ENCODE measurements at regions not wholly inside any gene's neighbourhood (a gene's known extent, or its start where the extent isn't known, plus 50 kb on each side); places are given as distances from the start of the nearest gene placed in this dataset.

- peak; percentile 68; the same call in 1 of the 2 replicates for TF ChIP-seq ARID4A (CRISPR knock-in tag; IDR thresholded peaks at IDR 0.05; ENCODE audit: borderline replicate concordance)
- peak; percentile 58; the same call in 1 of the 2 replicates for TF ChIP-seq SMAD1 (CRISPR knock-in tag; IDR thresholded peaks at IDR 0.05; ENCODE audit: borderline replicate concordance, low read depth)
- no peak for TF ChIP-seq ZNF75D (CRISPR knock-in tag; IDR thresholded peaks at IDR 0.05; ENCODE audit: borderline replicate concordance)
- TF ChIP-seq ZFP41 (CRISPR knock-in tag; IDR thresholded peaks at IDR 0.05; ENCODE audit: borderline replicate concordance), result 0 out of 2 replicates have a peak, but pooled peaks have one; percentile 64
- TF ChIP-seq ZNF501 (CRISPR knock-in tag; IDR thresholded peaks at IDR 0.05), result peak; percentile 95
- 0 out of 2 replicates have a peak, but pooled peaks have one; percentile 60 for TF ChIP-seq ZNF580 (CRISPR knock-in tag; IDR thresholded peaks at IDR 0.05; ENCODE audit: borderline replicate concordance, low read depth)
- TF ChIP-seq ATF7 (IDR thresholded peaks at IDR 0.05), result 0 out of 2 replicates have a peak, but pooled peaks have one; percentile 26
- TF ChIP-seq ATF7 (CRISPR knock-in tag; IDR thresholded peaks at IDR 0.05), result no peak
- TF ChIP-seq AKAP8 (CRISPR knock-in tag; IDR thresholded peaks at IDR 0.05), result no peak
- TF ChIP-seq SKIL (CRISPR knock-in tag; IDR thresholded peaks at IDR 0.05; ENCODE audit: borderline replicate concordance), result peak; percentile 80; the same call in 1 of the 2 replicates
- no peak for TF ChIP-seq TIGD3 (CRISPR knock-in tag; IDR thresholded peaks at IDR 0.05; ENCODE audit: borderline replicate concordance)
- peak; percentile 58 to 74; a peak in 3 of 4 replicates for TF ChIP-seq HMGXB4 (CRISPR knock-in tag; IDR thresholded peaks at IDR 0.05; ENCODE audit: borderline replicate concordance in 1 of 2, low read depth in 1 of 2)
- TF ChIP-seq RXRB (CRISPR knock-in tag; IDR thresholded peaks at IDR 0.05; ENCODE audit: borderline replicate concordance), result peak; percentile 68
- 0 out of 2 replicates have a peak, but pooled peaks have one; percentile 15 for TF ChIP-seq ZNF572 (CRISPR knock-in tag; IDR thresholded peaks at IDR 0.05)
- peak; percentile 77 for TF ChIP-seq MED8 (CRISPR knock-in tag; IDR thresholded peaks at IDR 0.05; ENCODE audit: insufficient replicate concordance)
Observed at GRCh38 chr2:226030788-226031646, 631.5 kb downstream of the NYAP2 start (continued).
